SU-DHL-6 (cell line): ENCODE measurements at regions not wholly inside any gene's neighbourhood (a gene's known extent, or its start where the extent isn't known, plus 50 kb on each side); places are given as distances from the start of the nearest gene placed in this dataset.
"Not testable (repeated sequence)": the region's sequence is repeated elsewhere in the genome, so short reads cannot be mapped to it uniquely, and the experiment has no call there.

Experiments
- H2AFZ ChIP-seq: fragments of 200-600 bp; sonication (generic); 2 replicates; pipeline ENCODE4 v1.6.1; 2014; ENCODE audit warnings: low read depth, mild to moderate bottlenecking, moderate library complexity, mixed read lengths, antibody characterized with exemption, low read length; ENCODE audit not compliant: severe bottlenecking
- H3F3A ChIP-seq: fragments of 200-600 bp; shearing (Covaris generic); 2 replicates; pipeline ENCODE4 v1.6.0; 2016; ENCODE audit warnings: antibody characterized with exemption, mild to moderate bottlenecking; ENCODE audit not compliant: insufficient read depth
- H3K27ac ChIP-seq: fragments of 200-600 bp; sonication (generic); 2 replicates; pipeline ENCODE4 v1.5.1; 2016; ENCODE audit warnings: low read depth, mild to moderate bottlenecking, low read length, moderate library complexity, mixed read lengths
- H3K27me3 ChIP-seq: fragments of 200-600 bp; sonication (generic), shearing (Covaris generic); 2 replicates; pipeline ENCODE4 v1.6.0; 2014; ENCODE audit warnings: mild to moderate bottlenecking, low read length
- H3K36me3 ChIP-seq: fragments of 200-600 bp; sonication (generic); 2 replicates; pipeline ENCODE4 v1.6.1; 2014; ENCODE audit warnings: mild to moderate bottlenecking, low read length, mixed read lengths
- H3K4me2 ChIP-seq: fragments of 300-600, 200-600 bp; shearing (Covaris generic), sonication (generic); 2 replicates; pipeline ENCODE4 v1.6.0; 2014; ENCODE audit warnings: low read length, low read depth, mild to moderate bottlenecking; ENCODE audit not compliant: poor library complexity, severe bottlenecking
- H3K4me3 ChIP-seq: fragments of 200-600 bp; sonication (generic); 2 replicates; pipeline ENCODE4 v1.5.1; 2014; ENCODE audit warnings: antibody characterized with exemption, low read length, mild to moderate bottlenecking, mixed read lengths; ENCODE audit not compliant: insufficient read depth, poor library complexity, severe bottlenecking
- H3K79me2 ChIP-seq: fragments of 200-600 bp; sonication (generic); 2 replicates; pipeline ENCODE4 v1.6.1; 2014; ENCODE audit warnings: mild to moderate bottlenecking, low read length, moderate library complexity; ENCODE audit not compliant: insufficient read depth
- H3K9ac ChIP-seq: fragments of 200-600 bp; sonication (generic); 2 replicates; pipeline ENCODE4 v1.7.0; 2014; ENCODE audit warnings: mild to moderate bottlenecking, low read length
- H3K9me2 ChIP-seq: fragments of 200-600 bp; sonication (generic); replicated peaks from 2 replicates; pipeline ENCODE4 v1.6.1; 2014; ENCODE audit warnings: low read length; ENCODE audit not compliant: insufficient read depth
- H3K9me3 ChIP-seq: fragments of 200-600 bp; sonication (generic); 2 replicates; pipeline ENCODE4 v1.6.1; 2014; ENCODE audit warnings: low read length, mixed read lengths; ENCODE audit not compliant: insufficient read depth
- H4K20me1 ChIP-seq: fragments of 200-600 bp; sonication (generic); 2 replicates; pipeline ENCODE4 v1.6.1; 2014; ENCODE audit warnings: low read depth, mild to moderate bottlenecking, antibody characterized with exemption, low read length, moderate library complexity, mixed read lengths
- EZH2phosphoT487 ChIP-seq: fragments of 200-600 bp; sonication (generic), shearing (Covaris generic); conservative IDR thresholded peaks from 2 replicates; pipeline ENCODE4 v1.6.1; 2018; ENCODE audit warnings: mild to moderate bottlenecking, antibody characterized with exemption, low read length, moderate library complexity, mixed read lengths
- TF ChIP-seq, protein P1 (sequence below): fragments of 200-600 bp; sonication (generic); IDR thresholded peaks from one replicate; pipeline ENCODE4 v1.5.1; 2017; ENCODE audit warnings: antibody characterized with exemption, mild to moderate bottlenecking, low read length, moderate library complexity; ENCODE audit not compliant: insufficient read depth, poor library complexity, severe bottlenecking

DNA sequence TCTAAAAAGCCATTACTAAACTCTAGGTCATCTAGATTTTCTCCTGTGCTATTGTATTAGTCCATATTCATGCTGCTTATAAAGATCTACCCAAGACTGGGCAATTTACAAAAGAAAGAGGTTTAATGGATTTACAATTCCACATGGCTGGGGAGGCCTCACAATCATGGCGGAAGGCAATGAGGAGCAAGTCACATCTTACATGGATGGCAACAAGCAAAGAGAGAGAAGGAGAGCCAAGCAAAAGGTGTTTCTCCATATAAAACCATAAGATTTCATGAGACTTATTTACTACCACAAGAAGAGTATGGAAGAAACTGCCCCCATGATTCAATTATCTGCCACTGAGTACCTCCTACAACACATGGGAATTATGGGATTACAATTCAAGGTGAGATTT lies 69.6 kb upstream of the CCDC6 start:
- not testable (repeated sequence) for H3K36me3 ChIP-seq, H3K4me2 ChIP-seq, H3K27me3 ChIP-seq, H3K9me3 ChIP-seq, H2AFZ ChIP-seq, H3K9me2 ChIP-seq, H3F3A ChIP-seq, H3K4me3 ChIP-seq, H3K9ac ChIP-seq, H3K27ac ChIP-seq, H4K20me1 ChIP-seq, H3K79me2 ChIP-seq

DNA sequence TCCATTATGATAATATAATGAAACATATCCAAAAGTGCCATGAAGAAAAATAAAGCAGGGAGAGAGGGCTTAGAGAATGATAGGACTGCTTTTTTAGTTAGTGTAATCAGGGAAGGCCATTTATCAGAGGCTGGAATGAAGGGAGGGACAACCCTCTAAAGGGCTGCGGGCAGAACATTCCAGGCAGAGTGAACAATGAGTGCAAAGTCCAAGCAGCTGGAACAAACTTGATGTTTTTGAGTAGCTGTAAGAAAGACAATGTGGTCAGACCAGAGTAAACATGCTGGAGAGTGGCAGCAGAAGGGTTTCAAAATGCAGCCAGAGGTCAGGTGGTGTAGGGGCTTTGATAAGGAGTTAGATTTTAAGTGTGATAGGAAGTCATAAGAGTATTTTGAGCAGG lies 65.6 kb upstream of the CCDC6 start:
- TF ChIP-seq, protein P1, sequence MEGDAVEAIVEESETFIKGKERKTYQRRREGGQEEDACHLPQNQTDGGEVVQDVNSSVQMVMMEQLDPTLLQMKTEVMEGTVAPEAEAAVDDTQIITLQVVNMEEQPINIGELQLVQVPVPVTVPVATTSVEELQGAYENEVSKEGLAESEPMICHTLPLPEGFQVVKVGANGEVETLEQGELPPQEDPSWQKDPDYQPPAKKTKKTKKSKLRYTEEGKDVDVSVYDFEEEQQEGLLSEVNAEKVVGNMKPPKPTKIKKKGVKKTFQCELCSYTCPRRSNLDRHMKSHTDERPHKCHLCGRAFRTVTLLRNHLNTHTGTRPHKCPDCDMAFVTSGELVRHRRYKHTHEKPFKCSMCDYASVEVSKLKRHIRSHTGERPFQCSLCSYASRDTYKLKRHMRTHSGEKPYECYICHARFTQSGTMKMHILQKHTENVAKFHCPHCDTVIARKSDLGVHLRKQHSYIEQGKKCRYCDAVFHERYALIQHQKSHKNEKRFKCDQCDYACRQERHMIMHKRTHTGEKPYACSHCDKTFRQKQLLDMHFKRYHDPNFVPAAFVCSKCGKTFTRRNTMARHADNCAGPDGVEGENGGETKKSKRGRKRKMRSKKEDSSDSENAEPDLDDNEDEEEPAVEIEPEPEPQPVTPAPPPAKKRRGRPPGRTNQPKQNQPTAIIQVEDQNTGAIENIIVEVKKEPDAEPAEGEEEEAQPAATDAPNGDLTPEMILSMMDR, result no peak
- TF ChIP-seq EZH2phosphoT487, result no peak
- H3K9me3 ChIP-seq, result no peaks in the 10 kb centered on the region
- peaks cover 16% of the 10 kb centered on the region for H3F3A ChIP-seq
- 0 out of 2 replicates have a peak overlapping the region, but pooled peaks have one; percentile 88 for H3K27ac ChIP-seq
- H3K4me2 ChIP-seq, result no peak overlapping the region
- H2AFZ ChIP-seq, result no peak overlapping the region
- H3K9ac ChIP-seq, result no peak overlapping the region
- H3K4me3 ChIP-seq, result no peak overlapping the region
- H3K36me3 ChIP-seq, result no peaks in the 10 kb centered on the region
- no peaks in the 10 kb centered on the region for H3K9me2 ChIP-seq
- no peaks in the 10 kb centered on the region for H3K27me3 ChIP-seq
- no peaks in the 10 kb centered on the region for H3K79me2 ChIP-seq
- no peaks in the 10 kb centered on the region for H4K20me1 ChIP-seq

DNA sequence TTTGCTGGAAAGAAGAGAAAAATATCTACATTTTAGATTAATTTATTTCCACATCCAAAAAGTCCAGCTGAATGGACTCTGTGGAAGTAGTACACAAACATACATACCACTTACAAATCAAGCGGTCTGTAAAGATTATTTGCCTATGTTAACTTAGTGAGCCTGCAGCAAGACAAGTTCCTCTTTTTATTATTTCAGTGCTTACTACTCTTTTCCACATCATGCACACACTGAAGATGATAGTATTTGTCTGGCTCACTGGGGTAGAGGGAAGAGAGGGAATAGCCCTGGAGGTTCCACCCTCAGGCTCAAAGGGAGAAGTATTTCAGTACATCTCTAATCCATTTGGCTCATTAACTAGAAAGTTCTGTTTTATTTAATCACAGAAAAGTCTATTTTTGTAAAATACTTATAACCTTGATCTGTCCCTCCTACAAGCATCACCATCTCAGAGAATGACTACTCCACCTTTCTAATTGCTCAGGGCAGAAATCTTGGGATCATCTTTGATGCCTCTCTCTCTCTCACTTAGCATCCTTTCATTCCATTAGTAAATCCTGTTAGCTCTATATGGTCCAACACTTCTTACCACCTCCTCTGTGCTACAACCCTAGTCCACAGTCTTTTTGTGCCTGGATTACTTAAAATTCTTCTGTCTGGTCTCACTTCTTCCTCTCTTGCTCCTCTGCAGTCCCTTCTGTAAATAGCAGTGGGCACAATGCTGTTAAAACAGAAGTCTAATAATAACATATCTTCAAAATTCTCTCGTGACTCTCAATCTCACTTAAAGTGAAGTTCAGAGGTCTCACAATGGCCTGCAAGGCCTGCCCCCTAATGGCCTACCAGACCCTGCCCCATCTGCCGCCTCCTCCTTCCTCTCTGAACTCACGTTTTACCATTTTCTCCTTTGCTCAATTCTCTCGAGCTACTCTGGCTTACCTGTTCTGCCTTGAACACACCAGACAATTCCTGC lies 64.3 kb upstream of the CCDC6 start:
- no peak overlapping the region for H3K4me3 ChIP-seq
- no peak for TF ChIP-seq EZH2phosphoT487
- TF ChIP-seq, protein P1, result peak; percentile 29
- H3K79me2 ChIP-seq, result no peaks in the 10 kb centered on the region
- H2AFZ ChIP-seq, result peak overlapping the region; percentile 63
- no peaks in the 10 kb centered on the region for H3K9me3 ChIP-seq
- no peaks in the 10 kb centered on the region for H3K9me2 ChIP-seq
- peak overlapping the region; percentile 54 for H3K4me2 ChIP-seq
- H3K9ac ChIP-seq, result peak overlapping the region; percentile 35
- no peaks in the 10 kb centered on the region for H3K27me3 ChIP-seq
- no peaks in the 10 kb centered on the region for H3K36me3 ChIP-seq
- peaks cover 16% of the 10 kb centered on the region for H3F3A ChIP-seq
- no peaks in the 10 kb centered on the region for H4K20me1 ChIP-seq
- H3K27ac ChIP-seq, result peak overlapping the region; percentile 88

DNA sequence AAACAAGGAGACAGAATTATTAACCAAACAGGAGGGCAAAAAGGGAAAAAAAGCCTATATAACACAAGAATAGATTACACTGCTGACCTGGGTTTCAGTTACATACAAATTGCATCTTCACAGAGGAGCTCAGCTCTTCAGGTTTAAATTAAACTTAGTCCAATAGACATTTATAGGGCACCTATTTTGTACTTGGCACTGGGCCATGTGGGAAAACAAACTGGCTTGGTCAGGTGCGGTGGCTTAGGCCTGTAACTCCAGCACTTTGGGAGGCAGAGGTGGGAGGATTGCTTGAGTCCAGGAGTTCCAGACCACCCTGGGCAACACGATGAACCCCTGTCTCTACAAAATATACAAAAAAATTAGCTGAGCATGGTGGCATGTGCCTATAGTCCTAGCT lies 62.3 kb upstream of the CCDC6 start:
- no peak overlapping the region for H3K9ac ChIP-seq
- peaks cover 16% of the 10 kb centered on the region for H3F3A ChIP-seq
- H3K4me2 ChIP-seq, result no peak overlapping the region
- H3K36me3 ChIP-seq, result no peaks in the 10 kb centered on the region
- TF ChIP-seq EZH2phosphoT487, result no peak
- TF ChIP-seq, protein P1, result no peak
- H3K27me3 ChIP-seq, result no peaks in the 10 kb centered on the region
- H3K27ac ChIP-seq, result no peak overlapping the region
- H4K20me1 ChIP-seq, result no peaks in the 10 kb centered on the region
- no peak overlapping the region for H2AFZ ChIP-seq
- no peaks in the 10 kb centered on the region for H3K9me3 ChIP-seq
- no peak overlapping the region for H3K4me3 ChIP-seq
- H3K9me2 ChIP-seq, result no peaks in the 10 kb centered on the region
- H3K79me2 ChIP-seq, result no peaks in the 10 kb centered on the region
